Endothelial cell (in vitro differentiated cells): ENCODE measurements at regions not wholly inside any gene's neighbourhood (a gene's known extent, or its start where the extent isn't known, plus 50 kb on each side); places are given as distances from the start of the nearest gene placed in this dataset.
"Not testable (repeated sequence)": the region's sequence is repeated elsewhere in the genome, so short reads cannot be mapped to it uniquely, and the experiment has no call there.

Experiments
- DNase-seq: peaks from one replicate; pipeline ENCODE4 v3.0.0; 2021; ENCODE audit warnings: low spot score
- H3K27ac Mint-ChIP-seq: one replicate; pipeline ENCODE4 v1.8.0; 2021; ENCODE audit warnings: mixed read lengths, inconsistent platforms; ENCODE audit not compliant: unreplicated experiment
- H3K27me3 Mint-ChIP-seq: one replicate; pipeline ENCODE4 v1.8.0; 2021; ENCODE audit warnings: mild to moderate bottlenecking, moderate library complexity, mixed read lengths, inconsistent platforms; ENCODE audit not compliant: unreplicated experiment
- H3K36me3 Mint-ChIP-seq: one replicate; pipeline ENCODE4 v1.8.0; 2021; ENCODE audit warnings: mild to moderate bottlenecking, low read depth, mixed read lengths, inconsistent platforms; ENCODE audit not compliant: unreplicated experiment
- H3K4me1 Mint-ChIP-seq: one replicate; pipeline ENCODE4 v1.8.0; 2021; ENCODE audit warnings: mild to moderate bottlenecking, mixed read lengths, inconsistent platforms; ENCODE audit not compliant: unreplicated experiment
- H3K4me3 Mint-ChIP-seq: one replicate; pipeline ENCODE4 v1.8.0; 2021; ENCODE audit warnings: mild to moderate bottlenecking, mixed read lengths, inconsistent platforms; ENCODE audit not compliant: unreplicated experiment
- H3K9me3 Mint-ChIP-seq: one replicate; pipeline ENCODE4 v1.8.0; 2021; ENCODE audit warnings: mixed read lengths, inconsistent platforms; ENCODE audit not compliant: unreplicated experiment
- CTCF ChIP-seq: fragments of 200-600 bp; sonication (generic); IDR thresholded peaks from one replicate; pipeline ENCODE4 v1.5.0; 2021; ENCODE audit warnings: antibody characterized with exemption; ENCODE audit not compliant: unreplicated experiment

- H3K9me3 Mint-ChIP-seq = no peaks in the 10 kb centered on the region
- no peak overlapping the region for H3K27ac Mint-ChIP-seq
- no peak overlapping the region for H3K4me3 Mint-ChIP-seq
Observed at GRCh38 chr3:168801794-168802193, 706.1 kb upstream of the GOLIM4 start.

GRCh38 chr3:168796339-168796738 is 700.6 kb upstream of the GOLIM4 start:
- Mint-ChIP-seq H3K4me1 (peaks cover 2% of the 10 kb centered on the region), H3K27ac (no peak overlapping the region), H3K27me3 (peaks cover 1% of the 10 kb centered on the region), H3K36me3 (no peaks in the 10 kb centered on the region), H3K4me3 (no peak overlapping the region), H3K9me3 (no peaks in the 10 kb centered on the region)
- no peak for DNase-seq
- no peak for TF ChIP-seq CTCF

More at GRCh38 chr3:168801794-168802193, 706.1 kb upstream of the GOLIM4 start:
- Mint-ChIP-seq H3K27me3 (peaks cover 1% of the 10 kb centered on the region), H3K36me3 (no peaks in the 10 kb centered on the region), H3K4me1 (no peaks in the 10 kb centered on the region)
- no peak for DNase-seq
- TF ChIP-seq CTCF = no peak

GRCh38 chr3:168794427-168794826 is 698.7 kb upstream of the GOLIM4 start:
- Mint-ChIP-seq H3K4me1 (peaks cover 7% of the 10 kb centered on the region), H3K4me3 (no peak overlapping the region), H3K27ac (no peak overlapping the region), H3K27me3 (peaks cover 1% of the 10 kb centered on the region), H3K9me3 (no peaks in the 10 kb centered on the region), H3K36me3 (no peaks in the 10 kb centered on the region)
- no peak for TF ChIP-seq CTCF
- no peak for DNase-seq

- H3K4me1 Mint-ChIP-seq = peaks cover 1% of the 10 kb centered on the region
- H3K36me3 Mint-ChIP-seq = peaks cover 4% of the 10 kb centered on the region
- no peak overlapping the region for H3K4me3 Mint-ChIP-seq
- DNase-seq = no peak
- H3K9me3 Mint-ChIP-seq = peaks cover 4% of the 10 kb centered on the region
- peaks cover 6% of the 10 kb centered on the region for H3K27me3 Mint-ChIP-seq
- no peak for TF ChIP-seq CTCF
- no peak overlapping the region for H3K27ac Mint-ChIP-seq
Observed at GRCh38 chr3:168782193-168782592, 686.5 kb upstream of the GOLIM4 start.

- H3K4me3 Mint-ChIP-seq = peak overlapping the region; percentile 35
- H3K27me3 Mint-ChIP-seq, H3K9me3 Mint-ChIP-seq, H3K36me3 Mint-ChIP-seq, DNase-seq, H3K27ac Mint-ChIP-seq, H3K4me1 Mint-ChIP-seq: not testable (repeated sequence)
Observed at GRCh38 chr3:168779970-168780645, 684.4 kb upstream of the GOLIM4 start.
